Rectal smooth muscle tissue (tissue), 1 donor: ENCODE measurements at regions not wholly inside any gene's neighbourhood (a gene's known extent, or its start where the extent isn't known, plus 50 kb on each side); places are given as distances from the start of the nearest gene placed in this dataset.

Source experiments
- H3K27ac ChIP-seq: one replicate; pipeline ENCODE4 v1.7.0; 2013; ENCODE audit warnings: low read depth, low read length, inconsistent platforms
- H3K27me3 ChIP-seq: one replicate; pipeline ENCODE4 v1.7.0; 2013; ENCODE audit warnings: low read length; ENCODE audit not compliant: control insufficient read depth, insufficient read depth
- H3K36me3 ChIP-seq: one replicate; pipeline ENCODE4 v1.7.0; 2013; ENCODE audit warnings: low read length; ENCODE audit not compliant: control insufficient read depth, insufficient read depth
- H3K4me1 ChIP-seq: one replicate; pipeline ENCODE4 v1.7.0; 2013; ENCODE audit warnings: low read length; ENCODE audit not compliant: control insufficient read depth, insufficient read depth
- H3K4me3 ChIP-seq: one replicate; pipeline ENCODE4 v1.7.0; 2013; ENCODE audit warnings: low read length
- H3K9ac ChIP-seq: one replicate; pipeline ENCODE4 v1.7.0; 2013; ENCODE audit warnings: low read length

DNA sequence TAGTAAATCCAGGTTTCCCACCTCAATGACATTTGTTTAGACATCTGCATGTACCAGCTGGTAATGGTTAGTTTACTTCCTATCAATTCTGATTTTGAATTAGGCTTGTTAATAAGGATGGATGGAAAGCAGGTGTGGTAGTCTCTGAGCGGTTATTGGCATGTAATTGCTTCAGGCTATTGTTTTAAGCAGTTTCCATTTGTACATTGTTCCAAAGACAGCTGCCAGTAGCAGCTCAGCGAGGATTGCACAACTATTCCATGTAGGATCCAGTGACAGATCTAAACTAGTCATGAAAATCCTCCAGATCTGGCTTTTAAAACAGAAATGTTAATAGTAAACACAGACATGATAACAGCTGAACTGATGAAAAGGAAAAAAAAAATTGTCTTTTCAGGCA, 436.0 kb upstream of the ADARB2 start:
- H3K9ac ChIP-seq, result no peak overlapping the region
- H3K4me3 ChIP-seq, result no peak overlapping the region
- H3K36me3 ChIP-seq, result no peaks in the 10 kb centered on the region
- no peak overlapping the region for H3K27ac ChIP-seq
- H3K27me3 ChIP-seq, result no peaks in the 10 kb centered on the region
- H3K4me1 ChIP-seq, result no peaks in the 10 kb centered on the region

DNA sequence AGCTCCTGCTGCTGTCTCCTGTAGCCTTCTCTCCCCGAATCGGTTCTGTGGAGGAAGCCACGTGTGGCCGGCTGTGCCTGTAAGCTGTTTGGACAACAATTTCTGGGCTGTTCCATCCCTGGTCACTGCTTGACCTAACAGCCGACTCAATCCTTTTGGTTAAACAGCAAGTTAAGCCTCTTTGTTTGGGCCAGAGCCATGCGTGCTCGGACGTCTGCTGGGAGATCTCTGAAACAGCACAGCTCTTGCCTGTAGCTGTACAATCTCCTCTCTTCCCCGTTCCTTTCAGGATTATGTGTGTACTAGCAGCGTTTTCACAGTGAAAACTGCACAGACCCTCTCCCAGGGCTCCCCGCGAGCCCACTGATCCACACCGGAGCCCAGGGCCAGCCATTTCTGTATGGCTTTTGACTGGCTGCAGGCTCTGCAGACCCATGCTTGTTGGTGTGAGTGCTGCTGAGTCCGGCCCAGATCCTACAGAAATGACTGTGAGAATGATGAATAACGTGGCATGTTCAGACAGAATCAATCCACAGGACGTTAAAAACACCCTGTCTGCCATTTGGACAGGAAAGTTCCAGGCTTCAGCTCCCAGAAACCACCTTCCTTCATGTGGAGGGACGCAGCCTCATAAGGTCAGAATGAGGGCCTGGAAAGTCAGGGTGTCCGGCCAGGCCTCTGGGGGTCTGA, 428.6 kb upstream of the ADARB2 start:
- no peaks in the 10 kb centered on the region for H3K4me1 ChIP-seq
- no peaks in the 10 kb centered on the region for H3K36me3 ChIP-seq
- no peak overlapping the region for H3K9ac ChIP-seq
- no peaks in the 10 kb centered on the region for H3K27me3 ChIP-seq
- H3K27ac ChIP-seq, result no peak overlapping the region
- no peak overlapping the region for H3K4me3 ChIP-seq

DNA sequence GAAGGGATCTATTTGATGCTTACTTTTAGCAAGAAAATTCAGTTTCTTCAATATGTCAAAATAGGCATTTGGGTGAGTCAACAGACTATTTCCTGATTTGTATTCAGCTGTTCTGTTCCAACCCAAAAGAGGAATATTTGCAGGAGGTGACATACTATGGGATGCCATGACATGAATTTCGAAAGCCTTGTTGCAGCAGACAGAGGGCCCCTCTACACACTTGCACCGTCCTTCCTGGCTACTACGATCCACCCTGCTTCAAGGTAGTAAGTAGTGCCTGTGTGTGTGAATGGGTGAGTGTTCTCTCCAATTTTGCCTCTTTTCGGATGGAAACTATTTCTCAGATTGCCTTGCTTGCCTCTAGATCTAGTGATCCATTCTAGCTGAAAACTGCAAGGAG, 413.0 kb upstream of the ADARB2 start:
- Histone ChIP-seq H3K4me1 (no peaks in the 10 kb centered on the region), H3K9ac (no peak overlapping the region), H3K27me3 (no peaks in the 10 kb centered on the region)

DNA sequence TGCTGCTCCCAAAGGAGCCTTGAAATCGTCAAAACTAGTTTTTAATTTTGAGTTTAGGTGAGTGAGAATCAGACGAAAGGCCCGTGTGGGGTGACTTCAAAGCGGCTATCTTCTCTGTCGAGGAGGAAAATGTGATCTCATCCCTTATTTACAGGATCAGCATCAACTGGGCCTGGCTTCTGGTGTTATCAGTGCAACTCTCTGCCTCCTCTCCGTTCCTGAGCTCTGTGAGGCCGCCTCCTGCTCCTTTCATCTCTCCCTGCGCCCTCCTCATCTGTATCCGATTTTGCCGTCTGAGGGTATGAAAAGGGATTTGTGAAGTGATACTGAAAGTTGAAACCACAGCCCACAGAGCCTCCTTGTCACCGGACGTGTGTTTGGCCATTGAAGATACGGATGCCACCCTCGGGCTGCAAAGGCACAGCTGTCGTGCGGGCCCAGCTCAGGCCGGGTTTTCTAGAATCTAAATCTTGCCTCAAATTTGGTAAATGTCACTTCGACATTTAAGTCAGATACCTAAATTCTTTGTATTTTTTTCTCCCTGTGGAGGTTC, 408.7 kb upstream of the ADARB2 start:
- H3K27me3 ChIP-seq, result no peaks in the 10 kb centered on the region
- H3K36me3 ChIP-seq, result no peaks in the 10 kb centered on the region
- no peak overlapping the region for H3K9ac ChIP-seq
- H3K27ac ChIP-seq, result no peak overlapping the region
- no peak overlapping the region for H3K4me3 ChIP-seq
- H3K4me1 ChIP-seq, result no peaks in the 10 kb centered on the region

More for the DNA sequence above, 413.0 kb upstream of the ADARB2 start:
- no peaks in the 10 kb centered on the region for H3K36me3 ChIP-seq
- H3K4me3 ChIP-seq, result no peak overlapping the region
- no peak overlapping the region for H3K27ac ChIP-seq

DNA sequence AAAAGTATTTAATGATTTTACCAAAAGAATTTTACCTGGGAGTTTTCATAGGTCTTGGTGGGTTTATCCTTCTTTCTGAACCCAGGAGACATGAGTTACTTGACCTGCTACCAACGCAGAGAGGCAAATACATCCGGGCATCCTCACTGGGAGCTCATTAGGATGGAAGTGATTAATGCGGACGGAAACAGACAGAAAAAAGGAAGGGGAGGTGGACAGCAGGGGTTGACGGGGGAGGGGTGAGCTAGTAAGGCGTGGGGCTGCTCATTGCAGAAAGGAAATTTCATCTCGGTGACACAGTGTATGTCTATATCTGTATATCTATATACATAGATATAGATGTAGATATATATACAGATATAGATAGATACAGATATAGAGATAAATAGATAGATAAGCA, 408.2 kb upstream of the ADARB2 start:
- Histone ChIP-seq H3K9ac (no peak overlapping the region), H3K36me3 (no peaks in the 10 kb centered on the region), H3K27ac (no peak overlapping the region), H3K27me3 (no peaks in the 10 kb centered on the region), H3K4me1 (no peaks in the 10 kb centered on the region), H3K4me3 (no peak overlapping the region)

DNA sequence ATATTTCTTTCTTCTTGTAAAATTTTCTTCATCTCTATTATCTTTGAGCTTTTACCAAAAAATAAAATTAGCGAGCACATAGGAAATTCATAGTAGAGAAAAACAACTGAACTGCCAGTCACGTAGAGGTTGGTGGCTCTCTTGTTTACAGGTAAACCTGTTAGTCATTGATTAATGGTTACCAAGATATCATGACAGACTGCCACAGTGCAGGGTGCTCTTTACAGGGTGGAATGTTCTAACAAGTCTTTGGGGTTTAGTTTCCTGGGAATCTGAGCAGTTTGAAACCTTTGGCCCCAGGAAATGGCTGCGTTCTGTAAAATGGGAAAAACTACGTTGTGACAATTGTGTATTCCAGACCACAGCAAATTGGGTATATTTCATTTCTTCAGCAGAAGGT, 407.3 kb upstream of the ADARB2 start:
- Histone ChIP-seq H3K9ac (no peak overlapping the region), H3K4me3 (no peak overlapping the region), H3K36me3 (no peaks in the 10 kb centered on the region), H3K27ac (no peak overlapping the region), H3K4me1 (no peaks in the 10 kb centered on the region), H3K27me3 (no peaks in the 10 kb centered on the region)

DNA sequence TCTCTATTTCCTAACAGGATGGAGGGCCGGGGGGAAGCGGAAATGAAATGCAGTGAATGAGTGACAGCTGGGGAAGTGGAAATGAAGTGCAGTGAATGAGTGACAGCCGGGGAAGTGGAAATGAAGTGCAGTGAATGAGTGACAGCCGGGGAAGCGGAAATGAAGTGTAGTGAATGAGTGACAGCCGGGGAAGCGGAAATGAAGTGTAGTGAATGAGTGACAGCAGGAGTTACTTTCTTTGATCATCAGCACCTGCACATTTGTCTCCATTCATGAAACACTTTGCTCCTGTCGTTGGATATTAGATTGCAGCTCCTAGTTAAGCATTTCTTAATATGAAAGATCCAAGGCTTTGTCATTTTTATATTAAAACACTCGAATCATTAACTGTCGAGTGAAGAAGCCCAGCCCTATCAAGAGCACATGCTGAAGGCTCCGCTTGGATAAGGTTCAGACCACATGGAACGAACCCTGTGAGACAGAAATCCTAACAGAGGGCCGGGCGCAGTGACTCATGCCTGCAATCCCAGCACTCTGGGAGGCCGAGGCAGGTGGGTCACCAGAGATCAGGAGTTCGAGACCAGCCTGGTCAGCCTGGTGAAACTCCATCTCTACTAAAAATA, 406.0 kb upstream of the ADARB2 start:
- no peaks in the 10 kb centered on the region for H3K4me1 ChIP-seq
- H3K27ac ChIP-seq, result no peak overlapping the region
- no peak overlapping the region for H3K9ac ChIP-seq
- H3K27me3 ChIP-seq, result no peaks in the 10 kb centered on the region
- no peak overlapping the region for H3K4me3 ChIP-seq
- H3K36me3 ChIP-seq, result no peaks in the 10 kb centered on the region

DNA sequence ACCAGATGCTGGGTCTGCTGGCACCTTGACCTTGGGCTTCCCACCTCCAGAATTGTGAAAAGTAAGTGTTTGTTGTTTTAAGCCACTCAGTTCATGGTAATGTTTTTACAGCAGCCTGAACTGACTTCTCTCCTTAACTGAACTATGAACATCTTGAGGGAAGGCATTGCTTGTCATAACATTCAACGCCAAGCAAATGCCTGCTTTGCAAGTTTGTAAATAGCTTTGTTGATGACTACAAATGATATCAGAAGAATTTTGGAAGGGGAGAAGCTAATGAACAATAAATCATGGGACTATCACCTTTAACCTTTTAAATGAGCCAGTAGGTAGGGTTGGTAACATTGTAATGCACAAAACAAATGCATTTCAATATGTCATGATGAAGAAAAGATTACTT, 402.4 kb upstream of the ADARB2 start:
- H3K27me3 ChIP-seq, result no peaks in the 10 kb centered on the region
- H3K36me3 ChIP-seq, result no peaks in the 10 kb centered on the region
- H3K9ac ChIP-seq, result no peak overlapping the region
- no peak overlapping the region for H3K27ac ChIP-seq
- no peaks in the 10 kb centered on the region for H3K4me1 ChIP-seq
- H3K4me3 ChIP-seq, result no peak overlapping the region

DNA sequence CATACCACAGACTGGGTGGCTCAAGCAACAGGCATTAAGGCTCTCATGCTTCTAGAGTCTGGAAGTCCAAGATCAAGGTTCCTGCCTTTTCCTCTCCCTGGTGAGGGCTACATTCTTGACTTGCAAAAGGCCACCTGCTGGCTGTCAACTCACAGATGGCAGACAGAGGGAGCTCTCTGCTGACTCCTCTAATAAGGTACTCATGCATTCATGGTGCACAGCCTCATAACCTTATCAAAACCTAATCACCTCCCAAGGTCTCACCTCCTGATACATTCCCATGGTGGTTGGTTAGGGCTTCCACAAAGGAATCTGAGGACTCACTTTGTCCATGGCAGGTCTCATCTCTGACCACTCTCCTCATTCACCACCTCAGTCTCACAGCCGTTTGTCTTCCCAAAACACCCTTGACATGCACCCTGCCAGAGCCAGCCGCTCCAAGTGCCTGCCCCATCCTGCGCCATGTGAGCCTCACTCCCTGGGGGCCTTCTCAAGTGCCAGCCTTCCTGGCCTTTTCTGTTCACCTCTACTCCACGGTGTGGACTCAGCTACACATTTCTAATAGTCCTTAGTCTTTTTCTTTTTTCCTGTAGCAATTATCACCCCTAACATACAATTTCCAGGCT, 400.3 kb upstream of the ADARB2 start:
- Histone ChIP-seq H3K9ac (no peak overlapping the region), H3K27ac (no peak overlapping the region), H3K4me1 (no peaks in the 10 kb centered on the region), H3K36me3 (no peaks in the 10 kb centered on the region), H3K27me3 (no peaks in the 10 kb centered on the region), H3K4me3 (no peak overlapping the region)

DNA sequence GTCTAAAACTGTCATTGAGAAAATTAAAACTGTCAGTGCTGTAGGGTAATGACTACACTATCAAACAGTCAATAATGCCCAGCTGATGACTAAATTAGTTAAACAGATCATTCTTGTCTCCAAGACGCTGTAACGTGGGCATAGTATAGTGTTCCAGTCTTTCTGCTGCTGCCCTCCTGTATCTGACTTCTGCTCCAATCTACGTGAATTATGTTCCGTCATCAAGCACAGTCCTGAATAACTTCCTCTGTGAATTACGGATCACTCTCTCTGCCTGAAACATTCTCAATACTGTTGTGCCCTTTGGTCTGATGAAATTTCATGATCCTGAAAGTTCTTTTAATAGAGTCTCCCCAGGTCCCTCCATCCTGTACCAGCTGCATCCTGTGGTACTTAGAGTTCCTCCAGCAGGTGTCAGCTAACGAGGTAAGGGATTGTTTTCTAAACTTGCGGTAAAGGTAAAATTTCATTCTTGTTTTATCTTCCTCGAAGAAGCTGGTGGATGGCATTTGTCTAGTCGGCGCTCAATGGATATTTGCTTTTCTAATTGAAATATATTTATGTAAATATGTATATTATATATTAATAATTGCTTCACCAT, 393.5 kb upstream of the ADARB2 start:
- Histone ChIP-seq H3K27me3 (no peaks in the 10 kb centered on the region), H3K9ac (no peak overlapping the region), H3K27ac (no peak overlapping the region), H3K4me1 (no peaks in the 10 kb centered on the region), H3K36me3 (no peaks in the 10 kb centered on the region), H3K4me3 (no peak overlapping the region)

DNA sequence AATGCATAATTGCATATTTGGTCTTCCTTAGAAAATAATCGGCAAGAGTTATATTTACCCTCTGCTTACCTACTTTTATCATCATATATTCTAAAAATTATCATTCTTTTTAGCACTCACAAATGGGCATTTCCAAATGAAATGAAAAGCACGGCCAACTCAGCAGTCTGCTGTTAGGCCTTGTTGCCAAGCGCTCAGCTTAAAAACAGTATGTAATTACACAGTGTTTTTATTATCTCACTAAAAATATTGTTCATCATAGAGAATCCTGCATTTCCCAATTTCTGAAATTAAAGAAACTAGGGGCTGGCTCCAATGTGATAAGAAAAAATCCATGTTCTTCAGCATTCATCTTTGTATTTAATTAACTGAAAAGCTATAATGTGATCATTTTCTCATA, 391.7 kb upstream of the ADARB2 start:
- no peaks in the 10 kb centered on the region for H3K27me3 ChIP-seq
- H3K4me1 ChIP-seq, result no peaks in the 10 kb centered on the region
- no peak overlapping the region for H3K4me3 ChIP-seq
- H3K36me3 ChIP-seq, result no peaks in the 10 kb centered on the region
- H3K9ac ChIP-seq, result no peak overlapping the region
- H3K27ac ChIP-seq, result no peak overlapping the region

DNA sequence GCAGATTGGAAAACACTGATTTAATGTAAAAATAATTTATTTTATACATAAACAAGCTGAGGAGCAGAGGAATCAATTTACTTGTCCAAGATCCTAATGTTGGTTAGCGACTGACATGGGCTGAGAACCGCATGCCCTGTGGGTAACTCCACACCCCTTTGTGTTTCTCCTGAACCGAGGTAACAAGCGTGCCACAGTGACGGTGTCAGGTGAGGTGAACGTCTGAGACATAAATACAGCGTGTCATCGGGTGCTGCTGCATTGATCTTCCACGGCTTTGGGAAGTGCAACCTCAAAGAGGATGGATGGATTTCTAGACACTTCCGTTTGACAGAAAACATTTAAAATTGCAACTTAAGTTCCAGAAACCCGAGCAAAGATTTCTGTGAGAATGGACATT, 386.8 kb upstream of the ADARB2 start:
- Histone ChIP-seq H3K4me1 (no peaks in the 10 kb centered on the region), H3K36me3 (no peaks in the 10 kb centered on the region), H3K4me3 (no peak overlapping the region), H3K27me3 (no peaks in the 10 kb centered on the region), H3K9ac (no peak overlapping the region), H3K27ac (no peak overlapping the region)
